H4 (cell line): ENCODE measurements at regions not wholly inside any gene's neighbourhood (a gene's known extent, or its start where the extent isn't known, plus 50 kb on each side); places are given as distances from the start of the nearest gene placed in this dataset.

Experiments used
- DNase-seq: peaks from one replicate; pipeline ENCODE4 v3.0.0-alpha.2; 2015; ENCODE audit warnings: low spot score

- DNase-seq = no peak
Measured at GRCh38 chr16:61323456-61323855, 712.8 kb downstream of the CDH8 start.

- no peak for DNase-seq
Measured at GRCh38 chr16:61320791-61321190, 715.4 kb downstream of the CDH8 start.

GRCh38 chr16:61313931-61314330 lies 722.3 kb downstream of the CDH8 start:
- no peak for DNase-seq

GRCh38 chr16:61309386-61309785 lies 726.9 kb downstream of the CDH8 start:
- no peak for DNase-seq

- DNase-seq = no peak
Measured at GRCh38 chr16:61306204-61306603, 730.0 kb downstream of the CDH8 start.

GRCh38 chr16:61296814-61297213 lies 739.4 kb downstream of the CDH8 start:
- no peak for DNase-seq

GRCh38 chr16:61296305-61296704 lies 739.9 kb downstream of the CDH8 start:
- DNase-seq = no peak

- DNase-seq = peak; percentile 10
Measured at GRCh38 chr16:61295311-61295710, 740.9 kb downstream of the CDH8 start.

- DNase-seq = no peak
Measured at GRCh38 chr16:61289141-61289540, 747.1 kb downstream of the CDH8 start.

- no peak for DNase-seq
Measured at GRCh38 chr16:61277849-61278248, 758.4 kb downstream of the CDH8 start.

- no peak for DNase-seq
Measured at GRCh38 chr16:61274211-61274610, 762.0 kb downstream of the CDH8 start.

GRCh38 chr16:61270726-61271125 lies 765.5 kb downstream of the CDH8 start:
- DNase-seq = no peak

GRCh38 chr16:61263400-61263799 lies 772.8 kb downstream of the CDH8 start:
- no peak for DNase-seq

GRCh38 chr16:61261315-61261714 lies 774.9 kb downstream of the CDH8 start:
- no peak for DNase-seq

- no peak for DNase-seq
Measured at GRCh38 chr16:61246592-61246991, 789.6 kb downstream of the CDH8 start.

GRCh38 chr16:61243954-61244353 lies 792.3 kb downstream of the CDH8 start:
- DNase-seq = no peak

- DNase-seq = no peak
Measured at GRCh38 chr16:61237884-61238485, 798.3 kb downstream of the CDH8 start.

- DNase-seq = no peak
Measured at GRCh38 chr16:61233713-61234112, 802.5 kb downstream of the CDH8 start.

GRCh38 chr16:61228371-61228770 lies 807.9 kb downstream of the CDH8 start:
- no peak for DNase-seq

GRCh38 chr16:61215605-61216004 lies 820.6 kb downstream of the CDH8 start:
- DNase-seq = no peak

- no peak for DNase-seq
Measured at GRCh38 chr16:61214780-61215179, 821.5 kb downstream of the CDH8 start.

- DNase-seq = no peak
Measured at GRCh38 chr16:61210076-61210475, 826.2 kb downstream of the CDH8 start.

GRCh38 chr16:61195006-61195405 lies 841.2 kb downstream of the CDH8 start:
- no peak for DNase-seq

- DNase-seq = no peak
Measured at GRCh38 chr16:61194573-61194972, 841.7 kb downstream of the CDH8 start.
